NCI-H146 (cell line): ENCODE measurements at regions not wholly inside any gene's neighbourhood (a gene's known extent, or its start where the extent isn't known, plus 50 kb on each side); places are given as distances from the start of the nearest gene placed in this dataset.
"Not testable (repeated sequence)": the region's sequence is repeated elsewhere in the genome, so short reads cannot be mapped to it uniquely, and the experiment has no call there.

ENCODE experiments used
- DNase-seq: peaks from one replicate; lab custom pipeline; 2025; lab: John Stamatoyannopoulos, UW

GRCh38 chr12:76292891-76293290 lies 55.3 kb downstream of the BBS10 start:
- not testable (repeated sequence) for DNase-seq

GRCh38 chr12:76292305-76292704 lies 55.9 kb downstream of the BBS10 start:
- not testable (repeated sequence) for DNase-seq

- no peak for DNase-seq
These were observed 57.0 kb downstream of the BBS10 start for GRCh38 chr12:76290963-76291859.

- DNase-seq: no peak
These were observed 60.0 kb downstream of the BBS10 start for GRCh38 chr12:76288218-76288617.

- DNase-seq: peak; percentile 1
These were observed 63.1 kb downstream of the BBS10 start for GRCh38 chr12:76284816-76285750.

GRCh38 chr12:76282744-76283143 lies 65.5 kb downstream of the BBS10 start:
- DNase-seq: no peak

- DNase-seq: no peak
These were observed 70.7 kb downstream of the BBS10 start for GRCh38 chr12:76277480-76277879.

GRCh38 chr12:76276499-76277151 lies 71.6 kb downstream of the BBS10 start:
- DNase-seq: no peak

GRCh38 chr12:76275511-76276093 lies 72.6 kb downstream of the BBS10 start:
- no peak for DNase-seq

- no peak for DNase-seq
These were observed 73.7 kb downstream of the BBS10 start for GRCh38 chr12:76274420-76275083.

- DNase-seq: no peak
These were observed 75.9 kb downstream of the BBS10 start for GRCh38 chr12:76272287-76272686.

GRCh38 chr12:76270657-76271358 lies 77.4 kb downstream of the BBS10 start:
- DNase-seq: no peak

- DNase-seq: no peak
These were observed 79.9 kb downstream of the BBS10 start for GRCh38 chr12:76268267-76268666.

GRCh38 chr12:76266797-76267196 lies 81.4 kb downstream of the BBS10 start:
- no peak for DNase-seq

- no peak for DNase-seq
These were observed 82.6 kb downstream of the BBS10 start for GRCh38 chr12:76265424-76266180.

GRCh38 chr12:76264611-76265012 lies 83.6 kb downstream of the BBS10 start:
- DNase-seq: no peak

GRCh38 chr12:76263696-76264095 lies 84.5 kb downstream of the BBS10 start:
- no peak for DNase-seq

GRCh38 chr12:76260390-76260748 lies 87.8 kb downstream of the BBS10 start:
- DNase-seq: no peak

GRCh38 chr12:76259660-76260389 lies 88.4 kb downstream of the BBS10 start:
- no peak for DNase-seq
